Naive thymus-derived CD4-positive, alpha-beta T cell (primary cell): ENCODE measurements at regions not wholly inside any gene's neighbourhood (a gene's known extent, or its start where the extent isn't known, plus 50 kb on each side); places are given as distances from the start of the nearest gene placed in this dataset.

Experiments
- ATAC-seq: fragments of 150-1000 bp; cut with Tn5 transposase; 2 replicates; pipeline ENCODE4 v1.10.0; 2021; ENCODE audit warnings: mild to moderate bottlenecking, moderate library complexity
- CTCF ChIA-PET: fragments of 350-600 bp; sonication (Branson Sonifier 250); formaldehyde crosslinking; loops from one replicate; lab custom pipeline; 2021; ENCODE audit warnings: antibody characterized with exemption; lab: Charles Lee
- POLR2A ChIA-PET: fragments of 350-600 bp; sonication (Branson Sonifier 250); formaldehyde crosslinking; loops from one replicate; lab custom pipeline; 2021; ENCODE audit warnings: antibody characterized with exemption, inconsistent platforms; lab: Charles Lee
- DNase-seq, 9 donors: peaks; one replicate each; pipeline versions ENCODE4 v3.0.0 to v3.0.0-alpha.2; 2020 to 2022; ENCODE audit warnings: mixed read lengths in 1 of 9
- H3K27ac ChIP-seq: one replicate; pipeline ENCODE4 v1.7.0; 2013; ENCODE audit warnings: mild to moderate bottlenecking, low read depth, low read length, moderate library complexity
- H3K27me3 ChIP-seq, 2 donors: one replicate each; pipeline ENCODE4 v1.7.0; 2013; ENCODE audit warnings: low read length in 2 of 2, mild to moderate bottlenecking in 2 of 2, moderate library complexity in 2 of 2; ENCODE audit not compliant: control insufficient read depth in 2 of 2, insufficient read depth in 2 of 2
- H3K36me3 ChIP-seq, 3 experiments: 1 replicate in 2 of 3; 2 replicates in 1 of 3; pipeline ENCODE4 v1.7.0; 2013; ENCODE audit warnings: low read length in 3 of 3, mild to moderate bottlenecking in 3 of 3, moderate library complexity in 1 of 3; ENCODE audit not compliant: insufficient read depth in 3 of 3, control insufficient read depth in 2 of 3
- H3K4me1 ChIP-seq, 2 donors: one replicate each; pipeline ENCODE4 v1.7.0; 2013; ENCODE audit warnings: low read length in 2 of 2, mild to moderate bottlenecking in 2 of 2, moderate library complexity in 1 of 2; ENCODE audit not compliant: control insufficient read depth in 2 of 2, insufficient read depth in 2 of 2
- H3K4me3 ChIP-seq: 2 replicates; pipeline ENCODE4 v1.7.0; 2013; ENCODE audit warnings: mild to moderate bottlenecking, low read length
- H3K9me3 ChIP-seq, 3 experiments: 1 replicate in 2 of 3; 2 replicates in 1 of 3; pipeline ENCODE4 v1.7.0; 2013; ENCODE audit warnings: low read length in 3 of 3; ENCODE audit not compliant: control insufficient read depth in 2 of 3
- H3K27ac Mint-ChIP-seq, 9 donors: one replicate each; pipeline ENCODE4 v1.8.0; 2020 to 2022; ENCODE audit warnings: mixed read lengths in 9 of 9, mild to moderate bottlenecking in 8 of 9, moderate library complexity in 5 of 9, inconsistent platforms in 2 of 9
- H3K27me3 Mint-ChIP-seq, 5 donors: one replicate each; pipeline ENCODE4 v1.8.0; 2021 to 2022; ENCODE audit warnings: mixed read lengths in 5 of 5, mild to moderate bottlenecking in 1 of 5
- H3K36me3 Mint-ChIP-seq, 5 donors: one replicate each; pipeline ENCODE4 v1.8.0; 2020 to 2022; ENCODE audit warnings: mixed read lengths in 5 of 5, mild to moderate bottlenecking in 3 of 5, inconsistent platforms in 1 of 5
- H3K4me1 Mint-ChIP-seq, 7 donors: one replicate each; pipeline ENCODE4 v1.8.0; 2020 to 2022; ENCODE audit warnings: mixed read lengths in 7 of 7, mild to moderate bottlenecking in 3 of 7, inconsistent platforms in 1 of 7
- H3K4me3 Mint-ChIP-seq, 10 donors: one replicate each; pipeline ENCODE4 v1.8.0; 2020 to 2022; ENCODE audit warnings: mild to moderate bottlenecking in 10 of 10, mixed read lengths in 10 of 10, moderate library complexity in 6 of 10, inconsistent platforms in 2 of 10
- H3K9me3 Mint-ChIP-seq, 11 donors: one replicate each; pipeline ENCODE4 v1.8.0; 2020 to 2022; ENCODE audit warnings: mixed read lengths in 11 of 11, mild to moderate bottlenecking in 4 of 11, inconsistent platforms in 1 of 11, moderate library complexity in 1 of 11
- intact Hi-C, 2 donors: fragments of 100-400 bp; cut with micrococcal nuclease; formaldehyde crosslinking; loops; one replicate each; pipeline ENCODE4 v1.15.1; 2023

GRCh38 chr18:43589611-43590151, 312.4 kb upstream of the SYT4 start:
- Mint-ChIP-seq H3K36me3 (no peaks in the 10 kb centered on the region), H3K4me3 (no peak overlapping the region), H3K4me1 (no peaks in the 10 kb centered on the region), H3K27me3 (no peaks in the 10 kb centered on the region), H3K27ac (no peak overlapping the region), H3K9me3 (peaks cover 0 to 4% (median 0%) of the 10 kb centered on the region in 11 donors)
- POLR2A ChIA-PET, result no interaction called here
- ATAC-seq (no peak), DNase-seq (no peak)
- no peaks in the 10 kb centered on the region for H3K4me1 ChIP-seq
- H3K4me3 ChIP-seq, result no peak overlapping the region
- CTCF ChIA-PET, result no interaction called here
- H3K36me3 ChIP-seq, result no peaks in the 10 kb centered on the region
- H3K27me3 ChIP-seq, result no peaks in the 10 kb centered on the region
- intact Hi-C loops, result loop anchor here in 1 of 2 donors (10.0 kb wide), 1 partner anchor 1535 kb away; no protein-coding TSS in a partner anchor
- H3K27ac ChIP-seq, result no peak overlapping the region
- H3K9me3 ChIP-seq, result no peaks in the 10 kb centered on the region

GRCh38 chr18:43590182-43590903, 313.1 kb upstream of the SYT4 start:
- Mint-ChIP-seq H3K9me3 (peaks cover 0 to 2% (median 0%) of the 10 kb centered on the region in 11 donors), H3K27me3 (no peaks in the 10 kb centered on the region), H3K36me3 (no peaks in the 10 kb centered on the region), H3K27ac (no peak overlapping the region), H3K4me1 (no peaks in the 10 kb centered on the region), H3K4me3 (no peak overlapping the region)
- no peak overlapping the region for H3K4me3 ChIP-seq
- CTCF ChIA-PET, result no interaction called here
- H3K9me3 ChIP-seq, result no peaks in the 10 kb centered on the region
- no peaks in the 10 kb centered on the region for H3K27me3 ChIP-seq
- no peak overlapping the region for H3K27ac ChIP-seq
- intact Hi-C loops, result no loop called here
- DNase-seq (no peak), ATAC-seq (no peak)
- POLR2A ChIA-PET, result no interaction called here
- no peaks in the 10 kb centered on the region for H3K36me3 ChIP-seq
- no peaks in the 10 kb centered on the region for H3K4me1 ChIP-seq

DNA sequence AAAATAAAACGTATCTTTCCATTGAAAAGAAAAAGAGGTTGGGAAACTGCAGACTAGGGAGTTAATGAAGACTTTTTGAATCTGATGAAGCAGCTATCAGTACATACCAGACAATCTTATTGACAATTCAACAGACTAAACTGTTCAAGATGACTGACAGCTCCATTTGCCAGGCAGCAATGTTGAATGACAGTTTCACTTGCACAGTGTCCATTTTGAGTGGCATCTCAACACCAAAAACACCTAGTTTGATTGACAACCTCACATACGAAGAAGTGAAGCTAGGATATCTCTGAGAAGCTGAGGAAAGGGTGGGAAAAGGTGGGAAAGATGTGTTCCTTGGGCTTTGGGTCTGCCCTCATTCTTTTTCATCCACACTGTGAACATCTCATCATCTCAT, 315.0 kb upstream of the SYT4 start:
- CTCF ChIA-PET, result no interaction called here
- Histone ChIP-seq H3K4me3 (no peak overlapping the region), H3K36me3 (no peaks in the 10 kb centered on the region), H3K27ac (no peak overlapping the region), H3K9me3 (no peaks in the 10 kb centered on the region), H3K4me1 (no peaks in the 10 kb centered on the region), H3K27me3 (no peaks in the 10 kb centered on the region)
- DNase-seq (no peak), ATAC-seq (no peak)
- intact Hi-C loops, result no loop called here
- peaks cover 0 to 5% (median 0%) of the 10 kb centered on the region in 5 donors for H3K27me3 Mint-ChIP-seq
- H3K4me1 Mint-ChIP-seq, result no peaks in the 10 kb centered on the region
- H3K36me3 Mint-ChIP-seq, result no peaks in the 10 kb centered on the region
- POLR2A ChIA-PET, result no interaction called here
- H3K4me3 Mint-ChIP-seq, result no peak overlapping the region
- H3K27ac Mint-ChIP-seq, result no peak overlapping the region
- peaks cover 0 to 2% (median 0%) of the 10 kb centered on the region in 11 donors for H3K9me3 Mint-ChIP-seq

GRCh38 chr18:43596105-43596712, 318.9 kb upstream of the SYT4 start:
- CTCF ChIA-PET, result no interaction called here
- no peaks in the 10 kb centered on the region for H3K4me1 ChIP-seq
- POLR2A ChIA-PET, result no interaction called here
- no peaks in the 10 kb centered on the region for H3K9me3 ChIP-seq
- no peak overlapping the region for H3K27ac ChIP-seq
- H3K4me3 Mint-ChIP-seq, result no peak overlapping the region
- no peaks in the 10 kb centered on the region for H3K36me3 ChIP-seq
- no peaks in the 10 kb centered on the region for H3K9me3 Mint-ChIP-seq
- DNase-seq (no peak), ATAC-seq (no peak)
- no peak overlapping the region for H3K27ac Mint-ChIP-seq
- H3K27me3 ChIP-seq, result no peaks in the 10 kb centered on the region
- intact Hi-C loops, result loop anchor here (2.0 to 5.0 kb wide), 3 partner anchors 1297 to 1543 kb away; no protein-coding TSS in a partner anchor
- H3K27me3 Mint-ChIP-seq, result peaks cover 0 to 9% (median 0%) of the 10 kb centered on the region in 5 donors
- H3K4me3 ChIP-seq, result no peak overlapping the region
- H3K36me3 Mint-ChIP-seq, result no peaks in the 10 kb centered on the region
- no peaks in the 10 kb centered on the region for H3K4me1 Mint-ChIP-seq

- intact Hi-C loops, result no loop called here
Measured at GRCh38 chr18:43601432-43601831, 324.1 kb upstream of the SYT4 start.

DNA sequence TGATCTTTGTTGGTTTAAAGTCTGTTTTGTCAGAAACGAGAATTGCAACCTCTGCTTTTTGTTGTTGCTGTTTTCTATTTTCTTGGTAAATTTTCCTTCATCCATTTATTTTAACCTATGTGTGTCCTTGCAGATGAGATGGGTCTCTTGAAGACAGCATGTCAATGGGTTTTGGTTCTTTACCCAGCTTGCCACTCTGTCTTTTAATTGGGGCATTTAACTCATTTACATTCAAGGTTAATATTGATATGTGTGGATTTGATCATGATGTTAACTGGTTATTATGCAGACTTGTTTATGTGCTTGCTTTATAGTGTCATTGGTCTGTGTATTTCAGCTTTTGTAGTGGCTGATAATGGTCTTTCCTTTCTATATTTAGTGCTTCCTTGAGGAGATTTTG, 327.9 kb upstream of the SYT4 start:
- no peaks in the 10 kb centered on the region for H3K4me1 Mint-ChIP-seq
- intact Hi-C loops, result no loop called here
- H3K4me3 ChIP-seq, result no peak overlapping the region
- no peaks in the 10 kb centered on the region for H3K27me3 ChIP-seq
- DNase-seq (no peak), ATAC-seq (no peak)
- no peak overlapping the region for H3K27ac ChIP-seq
- H3K36me3 ChIP-seq, result no peaks in the 10 kb centered on the region
- no peak overlapping the region for H3K27ac Mint-ChIP-seq
- H3K9me3 Mint-ChIP-seq, result peaks cover 4 to 27% (median 13%) of the 10 kb centered on the region in 11 donors
- H3K4me3 Mint-ChIP-seq, result no peak overlapping the region
- H3K4me1 ChIP-seq, result no peaks in the 10 kb centered on the region
- no peaks in the 10 kb centered on the region for H3K36me3 Mint-ChIP-seq
- ChIA-PET POLR2A (no interaction called here), CTCF (no interaction called here)
- H3K9me3 ChIP-seq, result no peaks in the 10 kb centered on the region
- H3K27me3 Mint-ChIP-seq, result peaks cover 0 to 3% (median 0%) of the 10 kb centered on the region in 5 donors

More at GRCh38 chr18:43601432-43601831, 324.1 kb upstream of the SYT4 start:
- ChIA-PET CTCF (no interaction called here), POLR2A (no interaction called here)
- no peak overlapping the region for H3K4me3 ChIP-seq
- Mint-ChIP-seq H3K27ac (no peak overlapping the region), H3K27me3 (peaks cover 0 to 9% (median 0%) of the 10 kb centered on the region in 5 donors), H3K4me1 (no peaks in the 10 kb centered on the region), H3K9me3 (peaks cover 2 to 24% (median 10%) of the 10 kb centered on the region in 11 donors), H3K4me3 (no peak overlapping the region), H3K36me3 (no peaks in the 10 kb centered on the region)
- DNase-seq (no peak), ATAC-seq (no peak)
- H3K27me3 ChIP-seq, result no peaks in the 10 kb centered on the region
- H3K36me3 ChIP-seq, result no peaks in the 10 kb centered on the region
- no peaks in the 10 kb centered on the region for H3K4me1 ChIP-seq
- H3K27ac ChIP-seq, result no peak overlapping the region
- no peaks in the 10 kb centered on the region for H3K9me3 ChIP-seq
